ENCODE measurements at regions not wholly inside any gene's neighbourhood (a gene's known extent, or its start where the extent isn't known, plus 50 kb on each side); places are given as distances from the start of the nearest gene placed in this dataset.

- 93% methylated on average over 2 of the region's 2 CpGs for WGBS
- Histone ChIP-seq H3K27me3 (ENCODE audit: control insufficient read depth in 2 of 2, insufficient read depth in 1 of 2, low read length in 1 of 2) (no peaks in the 10 kb centered on the region), H3K36me3 (ENCODE audit: control insufficient read depth in 2 of 2, insufficient read depth in 2 of 2, low read length in 1 of 2) (no peaks in the 10 kb centered on the region), H3K9me3 (ENCODE audit: control insufficient read depth in 2 of 2, insufficient read depth in 1 of 2, low read length in 1 of 2) (no peaks in the 10 kb centered on the region), H3K27ac (ENCODE audit: low read depth in 1 of 2, low read length in 1 of 2) (no peak overlapping the region), H3K4me1 (ENCODE audit: control insufficient read depth in 2 of 2, insufficient read depth in 2 of 2, low read length in 2 of 2) (no peaks in the 10 kb centered on the region), H3K4me3 (ENCODE audit: low read length in 2 of 2) (no peak overlapping the region)
- no peak for DNase-seq (ENCODE audit: low read depth in 6 of 9, low spot score in 9 of 9)
Observed at GRCh38 chr21:16522548-16522947, 792.8 kb downstream of the USP25 start.

- Histone ChIP-seq H3K36me3 (ENCODE audit: control insufficient read depth in 2 of 2, insufficient read depth in 2 of 2, low read length in 1 of 2) (no peaks in the 10 kb centered on the region), H3K27ac (ENCODE audit: low read depth in 1 of 2, low read length in 1 of 2) (no peak overlapping the region), H3K4me1 (ENCODE audit: control insufficient read depth in 2 of 2, insufficient read depth in 2 of 2, low read length in 2 of 2) (no peaks in the 10 kb centered on the region), H3K9me3 (ENCODE audit: control insufficient read depth in 2 of 2, insufficient read depth in 1 of 2, low read length in 1 of 2) (no peaks in the 10 kb centered on the region), H3K4me3 (ENCODE audit: low read length in 2 of 2) (no peak overlapping the region), H3K27me3 (ENCODE audit: control insufficient read depth in 2 of 2, insufficient read depth in 1 of 2, low read length in 1 of 2) (no peaks in the 10 kb centered on the region)
- 96% methylated on average over 2 of the region's 2 CpGs for WGBS
- DNase-seq (ENCODE audit: low read depth in 6 of 9, low spot score in 9 of 9) = no peak
Observed at GRCh38 chr21:16530656-16531055, 800.9 kb downstream of the USP25 start.

- Histone ChIP-seq H3K27ac (ENCODE audit: low read depth in 1 of 2, low read length in 1 of 2) (no peak overlapping the region), H3K4me3 (ENCODE audit: low read length in 2 of 2) (no peak overlapping the region), H3K36me3 (ENCODE audit: control insufficient read depth in 2 of 2, insufficient read depth in 2 of 2, low read length in 1 of 2) (no peaks in the 10 kb centered on the region), H3K27me3 (ENCODE audit: control insufficient read depth in 2 of 2, insufficient read depth in 1 of 2, low read length in 1 of 2) (no peaks in the 10 kb centered on the region), H3K9me3 (ENCODE audit: control insufficient read depth in 2 of 2, insufficient read depth in 1 of 2, low read length in 1 of 2) (no peaks in the 10 kb centered on the region), H3K4me1 (ENCODE audit: control insufficient read depth in 2 of 2, insufficient read depth in 2 of 2, low read length in 2 of 2) (no peaks in the 10 kb centered on the region)
- WGBS = 91% methylated on average over 4 of the region's 4 CpGs
- DNase-seq (ENCODE audit: low read depth in 6 of 9, low spot score in 9 of 9) = no peak
Observed at GRCh38 chr21:16532840-16533239, 803.1 kb downstream of the USP25 start.

GRCh38 chr21:16533692-16534407 lies 804.1 kb downstream of the USP25 start:
- H3K27ac ChIP-seq (ENCODE audit: low read depth in 1 of 2, low read length in 1 of 2) = peak overlapping the region; percentile 25 to 77
- no peak for DNase-seq (ENCODE audit: low read depth in 6 of 9, low spot score in 9 of 9)

GRCh38 chr21:16534408-16535101 lies 804.8 kb downstream of the USP25 start:
- DNase-seq (ENCODE audit: low read depth in 6 of 9, low spot score in 9 of 9) = peak in 2 of 9 donors; percentile 4 to 28
- 91% methylated on average over 11 of the region's 11 CpGs for WGBS
- H3K27me3 ChIP-seq (ENCODE audit: control insufficient read depth in 2 of 2, insufficient read depth in 1 of 2, low read length in 1 of 2) = no peaks in the 10 kb centered on the region
- H3K4me1 ChIP-seq (ENCODE audit: control insufficient read depth in 2 of 2, insufficient read depth in 2 of 2, low read length in 2 of 2) = no peaks in the 10 kb centered on the region
- peak overlapping the region; percentile 19 to 77 for H3K27ac ChIP-seq (ENCODE audit: low read depth in 1 of 2, low read length in 1 of 2)
- no peaks in the 10 kb centered on the region for H3K9me3 ChIP-seq (ENCODE audit: control insufficient read depth in 2 of 2, insufficient read depth in 1 of 2, low read length in 1 of 2)
- H3K36me3 ChIP-seq (ENCODE audit: control insufficient read depth in 2 of 2, insufficient read depth in 2 of 2, low read length in 1 of 2) = no peaks in the 10 kb centered on the region
- H3K4me3 ChIP-seq (ENCODE audit: low read length in 2 of 2) = peak overlapping the region in 1 of 2 donors; percentile 8

More at GRCh38 chr21:16533692-16534407, 804.1 kb downstream of the USP25 start:
- Histone ChIP-seq H3K4me1 (ENCODE audit: control insufficient read depth in 2 of 2, insufficient read depth in 2 of 2, low read length in 2 of 2) (no peaks in the 10 kb centered on the region), H3K4me3 (ENCODE audit: low read length in 2 of 2) (no peak overlapping the region), H3K36me3 (ENCODE audit: control insufficient read depth in 2 of 2, insufficient read depth in 2 of 2, low read length in 1 of 2) (no peaks in the 10 kb centered on the region), H3K27me3 (ENCODE audit: control insufficient read depth in 2 of 2, insufficient read depth in 1 of 2, low read length in 1 of 2) (no peaks in the 10 kb centered on the region), H3K9me3 (ENCODE audit: control insufficient read depth in 2 of 2, insufficient read depth in 1 of 2, low read length in 1 of 2) (no peaks in the 10 kb centered on the region)
- WGBS = 85% methylated on average over 9 of the region's 9 CpGs

- WGBS = 89% methylated on average over 6 of the region's 6 CpGs
- Histone ChIP-seq H3K36me3 (ENCODE audit: control insufficient read depth in 2 of 2, insufficient read depth in 2 of 2, low read length in 1 of 2) (no peaks in the 10 kb centered on the region), H3K27me3 (ENCODE audit: control insufficient read depth in 2 of 2, insufficient read depth in 1 of 2, low read length in 1 of 2) (no peaks in the 10 kb centered on the region), H3K4me3 (ENCODE audit: low read length in 2 of 2) (no peak overlapping the region), H3K27ac (ENCODE audit: low read depth in 1 of 2, low read length in 1 of 2) (peak overlapping the region in 1 of 2 donors; percentile 74), H3K9me3 (ENCODE audit: control insufficient read depth in 2 of 2, insufficient read depth in 1 of 2, low read length in 1 of 2) (no peaks in the 10 kb centered on the region), H3K4me1 (ENCODE audit: control insufficient read depth in 2 of 2, insufficient read depth in 2 of 2, low read length in 2 of 2) (no peaks in the 10 kb centered on the region)
- peak in 1 of 9 donors; percentile 3 for DNase-seq (ENCODE audit: low read depth in 6 of 9, low spot score in 9 of 9)
Observed at GRCh38 chr21:16535102-16535422, 805.3 kb downstream of the USP25 start.

GRCh38 chr21:16535626-16536025 lies 805.8 kb downstream of the USP25 start:
- Histone ChIP-seq H3K27me3 (ENCODE audit: control insufficient read depth in 2 of 2, insufficient read depth in 1 of 2, low read length in 1 of 2) (no peaks in the 10 kb centered on the region), H3K27ac (ENCODE audit: low read depth in 1 of 2, low read length in 1 of 2) (peak overlapping the region in 1 of 2 donors; percentile 74), H3K4me3 (ENCODE audit: low read length in 2 of 2) (no peak overlapping the region), H3K9me3 (ENCODE audit: control insufficient read depth in 2 of 2, insufficient read depth in 1 of 2, low read length in 1 of 2) (no peaks in the 10 kb centered on the region), H3K4me1 (ENCODE audit: control insufficient read depth in 2 of 2, insufficient read depth in 2 of 2, low read length in 2 of 2) (no peaks in the 10 kb centered on the region), H3K36me3 (ENCODE audit: control insufficient read depth in 2 of 2, insufficient read depth in 2 of 2, low read length in 1 of 2) (no peaks in the 10 kb centered on the region)
- no peak for DNase-seq (ENCODE audit: low read depth in 6 of 9, low spot score in 9 of 9)
- WGBS = 91% methylated on average over 1 of the region's 1 CpG

GRCh38 chr21:16536140-16536539 lies 806.4 kb downstream of the USP25 start:
- no peaks in the 10 kb centered on the region for H3K27me3 ChIP-seq (ENCODE audit: control insufficient read depth in 2 of 2, insufficient read depth in 1 of 2, low read length in 1 of 2)
- peak overlapping the region in 1 of 2 donors; percentile 26 for H3K4me3 ChIP-seq (ENCODE audit: low read length in 2 of 2)
- H3K4me1 ChIP-seq (ENCODE audit: control insufficient read depth in 2 of 2, insufficient read depth in 2 of 2, low read length in 2 of 2) = no peaks in the 10 kb centered on the region
- no peak for DNase-seq (ENCODE audit: low read depth in 6 of 9, low spot score in 9 of 9)
- no peaks in the 10 kb centered on the region for H3K36me3 ChIP-seq (ENCODE audit: control insufficient read depth in 2 of 2, insufficient read depth in 2 of 2, low read length in 1 of 2)
- H3K9me3 ChIP-seq (ENCODE audit: control insufficient read depth in 2 of 2, insufficient read depth in 1 of 2, low read length in 1 of 2) = no peaks in the 10 kb centered on the region
- peak overlapping the region in 1 of 2 donors; percentile 27 for H3K27ac ChIP-seq (ENCODE audit: low read depth in 1 of 2, low read length in 1 of 2)

- Histone ChIP-seq H3K36me3 (ENCODE audit: control insufficient read depth in 2 of 2, insufficient read depth in 2 of 2, low read length in 1 of 2) (no peaks in the 10 kb centered on the region), H3K27ac (ENCODE audit: low read depth in 1 of 2, low read length in 1 of 2) (peak overlapping the region in 1 of 2 donors; percentile 55), H3K9me3 (ENCODE audit: control insufficient read depth in 2 of 2, insufficient read depth in 1 of 2, low read length in 1 of 2) (no peaks in the 10 kb centered on the region), H3K4me3 (ENCODE audit: low read length in 2 of 2) (peak overlapping the region; percentile 15 to 26), H3K27me3 (ENCODE audit: control insufficient read depth in 2 of 2, insufficient read depth in 1 of 2, low read length in 1 of 2) (no peaks in the 10 kb centered on the region), H3K4me1 (ENCODE audit: control insufficient read depth in 2 of 2, insufficient read depth in 2 of 2, low read length in 2 of 2) (no peaks in the 10 kb centered on the region)
- 90% methylated on average over 12 of the region's 12 CpGs for WGBS
- DNase-seq (ENCODE audit: low read depth in 6 of 9, low spot score in 9 of 9) = peak in 1 of 9 donors; percentile 2
Observed at GRCh38 chr21:16536643-16537434, 807.1 kb downstream of the USP25 start.
